ACHN (cell line): ENCODE measurements at regions not wholly inside any gene's neighbourhood (a gene's known extent, or its start where the extent isn't known, plus 50 kb on each side); places are given as distances from the start of the nearest gene placed in this dataset.

Experiments
- DNase-seq: peaks from one replicate; pipeline ENCODE4 v3.0.0-alpha.2; 2015
- in situ Hi-C: cut with HindIII; loops from 2 replicates; pipeline ENCODE4 v1.10.0; 2017; ENCODE audit warnings: low sequenced_read_pairs, low pct_ligation_motif_present, low pct_unique_long_range_greater_than_20kb

DNA sequence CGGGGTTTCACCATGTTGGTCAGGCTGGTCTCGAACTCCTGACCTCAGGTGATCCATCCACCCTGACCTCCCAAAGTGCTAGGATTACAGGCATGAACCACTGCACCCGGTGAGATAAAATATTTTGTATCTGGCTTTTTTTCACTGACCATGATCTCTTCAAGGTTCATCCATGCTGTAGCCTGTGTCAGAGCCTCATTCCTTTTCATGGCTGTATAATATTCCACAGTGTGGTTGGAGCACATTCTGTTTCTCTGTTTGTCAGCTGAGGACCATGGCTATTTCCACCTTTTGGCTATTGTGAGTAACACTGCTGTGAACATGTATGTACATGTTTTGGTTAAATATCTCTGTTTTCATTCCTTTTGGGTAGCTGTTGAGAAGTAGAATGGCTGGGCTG is 169.2 kb downstream of the SHOX start:
- in situ Hi-C loops: no loop called here
- no peak for DNase-seq

GRCh38 chrX:794311-794710 is 163.7 kb downstream of the SHOX start:
- no peak for DNase-seq
- in situ Hi-C loops: no loop called here

DNA sequence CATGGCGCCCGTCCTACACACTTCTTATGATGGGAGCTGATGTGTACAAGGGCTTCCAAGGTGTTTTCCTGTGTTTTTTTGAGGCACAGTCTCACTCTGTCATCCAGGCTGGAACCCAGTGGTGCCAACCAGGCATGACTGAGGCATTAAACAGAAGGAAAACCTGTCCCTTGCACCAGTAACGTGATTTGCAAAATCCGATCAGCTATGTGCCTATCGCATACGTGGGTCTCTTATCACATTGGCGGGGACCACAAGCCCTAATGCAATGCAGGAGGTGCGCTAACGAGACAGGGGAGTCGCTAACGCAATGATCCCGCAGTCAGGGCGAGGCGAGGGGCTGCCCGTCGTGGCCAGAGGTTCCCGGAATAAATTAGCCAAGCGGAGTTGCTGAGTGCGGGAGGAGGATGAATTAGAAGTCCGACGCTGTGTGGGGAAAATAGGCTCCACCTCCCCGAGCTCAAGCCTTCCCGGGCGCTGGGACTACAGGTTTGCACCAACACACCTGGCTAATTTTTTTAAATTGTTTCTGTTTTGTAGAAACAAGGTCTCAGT is 162.7 kb downstream of the SHOX start:
- in situ Hi-C loops: no loop called here
- DNase-seq: no peak

DNA sequence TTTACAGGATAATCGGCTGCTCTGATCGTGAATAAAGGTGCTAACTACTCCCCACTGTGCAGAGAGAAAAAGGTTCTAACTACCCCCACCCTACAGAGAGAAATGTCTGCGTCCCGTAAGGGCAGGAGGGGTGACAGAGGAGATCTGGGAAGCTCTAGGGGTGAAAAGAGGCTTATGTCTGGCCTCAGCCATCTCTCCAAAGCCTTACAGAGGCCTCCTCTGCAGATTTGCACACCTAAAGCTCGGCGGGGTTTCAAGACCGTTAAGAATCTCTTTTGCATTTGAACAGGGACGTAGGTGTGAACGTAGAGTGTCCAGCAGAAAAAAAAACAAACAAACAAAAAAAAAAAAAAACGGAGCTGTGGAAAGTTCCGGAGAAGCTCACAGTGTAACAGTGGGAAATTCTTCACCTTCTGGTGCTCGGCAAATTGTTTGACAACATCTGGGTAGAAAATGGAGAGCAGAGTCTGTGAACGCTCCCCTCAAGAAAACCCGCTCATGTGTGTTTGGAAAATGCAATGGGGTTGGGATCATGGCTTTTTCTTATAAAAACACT is 161.0 kb downstream of the SHOX start:
- in situ Hi-C loops: no loop called here
- no peak for DNase-seq

DNA sequence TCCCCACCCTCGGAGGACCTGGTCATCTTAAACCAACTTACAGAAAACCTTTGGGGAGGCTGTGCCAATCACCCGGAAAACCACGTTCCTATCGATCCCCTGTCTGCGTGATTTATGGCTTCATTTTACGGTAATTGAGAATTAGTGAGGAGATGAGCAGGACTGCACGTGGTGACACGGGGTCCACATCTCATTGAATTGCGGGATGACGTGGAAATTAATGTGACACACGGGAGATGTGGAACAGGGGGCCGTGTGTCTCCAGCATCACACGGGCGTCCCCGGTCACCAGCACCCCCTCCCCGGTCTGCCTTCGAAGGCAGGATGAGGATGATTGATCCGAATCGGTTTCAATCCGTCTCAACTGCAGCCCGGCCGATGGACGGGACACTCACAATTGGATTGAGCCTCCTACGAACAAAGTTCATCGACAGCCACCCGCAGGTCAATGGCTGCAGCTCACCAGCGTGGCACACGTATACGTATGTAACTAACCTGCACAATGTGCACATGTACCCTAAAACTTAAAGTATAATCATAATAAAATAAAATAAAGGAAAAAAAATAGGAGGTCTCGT is 160.3 kb downstream of the SHOX start:
- in situ Hi-C loops: no loop called here
- no peak for DNase-seq

DNA sequence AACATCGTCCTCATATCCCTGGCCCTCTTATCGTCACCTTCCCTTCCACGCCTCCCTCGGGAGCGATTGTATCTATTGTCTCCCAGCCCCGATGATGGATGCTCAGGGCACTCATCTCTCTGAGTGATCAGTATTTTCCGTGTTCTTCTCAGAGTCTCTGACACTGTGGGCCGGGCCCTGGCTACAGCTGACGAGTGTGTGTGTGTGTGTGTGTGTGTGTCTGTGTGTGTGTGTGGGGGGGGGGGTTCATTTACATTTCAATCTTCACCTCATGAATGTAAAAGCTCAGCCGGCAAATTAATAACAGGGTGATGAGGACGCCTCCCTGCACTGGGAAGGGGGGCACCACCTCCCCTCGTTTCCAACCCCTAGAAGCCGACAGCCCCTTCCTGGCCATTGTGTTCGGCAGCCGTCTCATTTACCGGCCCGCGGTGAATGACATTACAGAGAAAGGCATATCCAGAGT is 159.5 kb downstream of the SHOX start:
- DNase-seq: no peak
- in situ Hi-C loops: no loop called here

GRCh38 chrX:789096-789495 is 158.5 kb downstream of the SHOX start:
- in situ Hi-C loops: no loop called here
- DNase-seq: no peak

DNA sequence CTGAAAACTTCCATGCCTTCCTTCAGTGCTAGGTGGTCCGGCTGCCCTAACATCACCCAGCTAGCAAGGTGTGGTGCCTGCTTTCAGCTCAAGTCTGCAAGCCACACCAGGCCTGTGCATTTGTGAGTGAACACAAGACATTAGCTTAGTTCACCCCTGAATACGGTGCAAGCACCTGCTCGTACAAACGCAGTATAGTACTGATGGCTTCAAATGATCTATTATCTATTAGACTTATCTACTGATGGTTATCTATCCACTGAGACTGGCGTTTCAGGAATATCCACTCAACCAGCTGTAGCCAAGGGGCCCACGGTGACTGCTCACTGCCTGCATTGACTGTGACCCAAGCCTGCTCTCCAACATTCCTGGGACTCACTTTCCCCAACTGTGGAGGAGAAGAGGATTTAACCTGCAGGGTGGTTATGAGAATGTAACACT is 155.9 kb downstream of the SHOX start:
- in situ Hi-C loops: no loop called here
- no peak for DNase-seq

GRCh38 chrX:784829-785228 is 154.2 kb downstream of the SHOX start:
- DNase-seq: no peak
- in situ Hi-C loops: no loop called here

DNA sequence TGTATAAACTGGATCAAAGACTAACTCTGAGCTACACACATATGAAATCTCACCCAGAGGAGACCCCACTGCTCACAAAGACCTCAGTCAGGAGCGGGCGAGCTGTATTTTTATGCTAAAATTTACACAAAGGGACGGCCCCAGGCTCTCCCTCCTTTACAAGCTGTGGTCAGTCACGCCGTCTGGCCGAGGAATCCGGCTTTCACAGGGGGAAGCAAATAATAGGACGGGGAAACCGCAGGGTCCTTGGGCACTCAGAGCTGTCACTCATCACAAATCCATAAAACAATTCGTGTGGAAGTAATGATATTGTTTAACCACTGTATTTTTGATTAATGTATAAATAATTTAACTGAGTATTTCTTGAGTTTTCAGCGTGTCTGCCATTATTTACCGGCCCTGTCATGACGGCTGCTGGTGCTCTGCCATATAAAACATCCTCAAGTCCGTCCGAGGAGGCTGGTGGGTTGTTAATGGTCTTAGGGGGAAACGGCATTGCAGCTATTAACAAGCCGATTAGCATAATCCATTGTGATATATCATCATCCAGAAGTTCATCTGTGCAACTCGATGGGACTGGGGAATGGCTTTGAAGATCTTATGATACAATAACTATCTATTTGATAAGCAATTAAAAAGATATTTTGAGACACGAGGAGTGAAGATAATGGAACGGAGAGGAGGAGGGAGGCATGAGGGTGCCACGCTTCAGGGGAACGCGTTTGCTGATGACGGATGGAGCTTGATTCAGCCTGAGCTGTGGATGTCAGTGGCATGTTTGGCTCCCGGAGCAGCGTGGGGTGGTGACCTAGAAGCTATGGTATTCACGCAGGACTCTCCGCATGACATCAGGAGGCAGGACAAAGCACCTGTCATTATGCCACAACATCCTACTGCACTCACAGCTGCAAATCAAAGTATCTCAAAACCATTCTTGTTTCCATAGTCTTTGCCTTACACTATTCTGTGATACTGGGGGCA is 150.9 kb downstream of the SHOX start:
- no peak for DNase-seq
- in situ Hi-C loops: no loop called here

DNA sequence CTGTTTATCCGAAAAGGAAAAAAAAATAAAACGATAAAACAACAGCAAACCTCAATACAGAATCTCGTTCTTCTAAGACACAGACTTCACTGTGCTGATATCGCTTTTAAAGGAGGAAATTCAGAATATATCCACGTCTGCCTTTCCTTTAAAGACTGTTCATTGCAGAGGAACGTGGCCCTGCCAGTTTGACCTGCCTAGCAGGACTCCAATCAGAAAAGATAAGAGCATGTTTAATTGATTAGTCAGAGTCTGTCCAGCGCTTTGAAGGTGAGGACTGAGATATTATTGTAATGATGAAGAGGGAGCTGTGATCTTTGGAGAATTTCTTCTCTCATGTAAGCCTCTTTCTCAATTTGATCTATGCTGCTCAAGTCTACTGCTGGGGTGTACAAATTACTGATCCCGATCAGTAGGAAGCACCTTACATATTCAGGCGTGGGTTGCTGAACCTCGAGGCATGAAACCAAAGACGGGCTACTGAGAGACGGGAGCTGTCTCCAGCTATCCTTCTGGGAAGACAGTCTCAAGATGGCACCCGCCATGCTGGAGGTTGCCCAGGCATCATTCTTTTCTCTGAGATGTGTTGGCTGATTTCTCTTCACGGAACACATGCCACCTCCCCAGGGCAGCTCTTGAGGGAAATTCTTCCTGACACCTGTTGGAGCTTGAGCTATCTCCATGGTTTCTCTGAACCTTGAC is 146.1 kb downstream of the SHOX start:
- in situ Hi-C loops: no loop called here
- DNase-seq: no peak

- in situ Hi-C loops: no loop called here
- DNase-seq: no peak
Measured at GRCh38 chrX:776061-776460, 145.5 kb downstream of the SHOX start.

GRCh38 chrX:774536-774935 is 143.9 kb downstream of the SHOX start:
- in situ Hi-C loops: no loop called here
- no peak for DNase-seq

- in situ Hi-C loops: no loop called here
- no peak for DNase-seq
Measured at GRCh38 chrX:773292-774025, 142.9 kb downstream of the SHOX start.

DNA sequence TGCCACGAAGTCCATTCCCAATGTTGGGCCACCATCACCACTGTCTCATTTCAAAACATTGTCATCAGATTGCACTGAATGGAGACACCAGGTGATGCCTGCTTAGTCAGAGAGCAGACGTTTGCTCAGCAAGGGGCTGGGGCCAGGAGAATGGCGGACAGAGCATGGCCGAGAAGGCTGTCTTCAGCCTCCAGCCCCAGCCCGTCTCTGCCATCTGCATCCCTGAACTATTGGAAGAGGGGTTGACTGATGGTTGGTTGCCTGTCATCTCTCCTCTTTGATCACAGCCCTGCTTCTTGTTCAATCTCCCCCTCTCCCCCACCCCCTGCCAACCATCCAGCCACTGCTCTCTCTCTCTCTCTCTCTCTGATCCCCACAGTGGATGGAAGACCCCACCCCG is 140.9 kb downstream of the SHOX start:
- in situ Hi-C loops: no loop called here
- no peak for DNase-seq

GRCh38 chrX:769796-770195 is 139.2 kb downstream of the SHOX start:
- in situ Hi-C loops: no loop called here
- DNase-seq: no peak

DNA sequence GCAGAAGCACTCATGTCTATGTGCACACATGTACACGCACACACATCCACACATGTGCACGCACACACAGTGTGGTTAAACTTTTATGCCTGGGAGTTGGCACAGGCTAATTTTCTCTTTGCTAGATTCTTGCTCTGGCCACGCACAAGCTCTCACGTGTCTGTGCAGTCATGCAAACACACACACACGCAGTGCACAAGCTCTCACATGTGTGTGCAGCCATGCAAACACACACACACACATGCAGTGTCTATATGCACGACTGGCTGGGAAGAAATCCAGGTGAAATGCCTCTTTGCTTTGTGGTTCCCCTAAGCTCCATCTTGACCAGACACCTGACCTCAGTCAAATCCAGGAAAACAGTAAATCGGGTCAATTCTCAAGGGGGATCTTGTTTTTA is 138.0 kb downstream of the SHOX start:
- DNase-seq: no peak
- in situ Hi-C loops: no loop called here

DNA sequence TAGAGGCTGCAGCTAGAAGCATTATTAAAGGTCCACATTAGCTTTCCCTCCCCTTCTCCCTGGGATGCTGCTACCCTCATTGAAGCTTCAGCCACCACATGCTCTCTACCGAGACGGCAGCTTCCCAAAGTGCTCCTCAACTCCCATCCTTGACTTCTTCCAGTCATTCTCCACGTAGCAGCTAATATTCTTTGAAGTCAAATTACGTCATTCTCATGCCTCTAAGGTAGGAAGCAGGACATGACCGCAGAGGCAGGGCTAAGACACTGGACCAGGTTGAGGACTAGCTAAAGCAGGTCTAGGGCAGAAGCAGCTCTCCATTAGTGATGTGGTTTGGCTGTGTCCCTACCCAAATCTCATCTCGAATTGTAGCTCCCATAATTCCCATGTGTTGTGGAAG is 128.3 kb downstream of the SHOX start:
- no peak for DNase-seq
- in situ Hi-C loops: no loop called here
